Colonic mucosa (tissue), 4 donors: ENCODE measurements at regions not wholly inside any gene's neighbourhood (a gene's known extent, or its start where the extent isn't known, plus 50 kb on each side); places are given as distances from the start of the nearest gene placed in this dataset.
"Not testable (repeated sequence)": the region's sequence is repeated elsewhere in the genome, so short reads cannot be mapped to it uniquely, and the experiment has no call there.

ENCODE experiments used
- DNase-seq: peaks from one replicate; pipeline ENCODE4 v3.0.0-alpha.2; 2020
- H3K27ac ChIP-seq: fragments of 200-600 bp; one replicate; pipeline ENCODE4 v1.8.0; 2021
- H3K27me3 ChIP-seq: fragments of 200-600 bp; one replicate; pipeline ENCODE4 v1.8.0; 2021
- H3K36me3 ChIP-seq: fragments of 200-600 bp; one replicate; pipeline ENCODE4 v1.8.0; 2021
- H3K4me1 ChIP-seq: fragments of 200-600 bp; one replicate; pipeline ENCODE4 v1.8.0; 2021; ENCODE audit warnings: mild to moderate bottlenecking
- H3K4me3 ChIP-seq: fragments of 200-600 bp; one replicate; pipeline ENCODE4 v1.8.0; 2021
- H3K9ac ChIP-seq, 2 donors: one replicate each; pipeline ENCODE4 v1.7.0; 2013; ENCODE audit warnings: control low read depth in 2 of 2, low read depth in 2 of 2, low read length in 2 of 2
- H3K9me3 ChIP-seq: fragments of 200-600 bp; one replicate; pipeline ENCODE4 v1.8.0; 2021
- intact Hi-C: fragments of 100-400 bp; cut with DNase I; formaldehyde crosslinking; loops from one replicate; pipeline ENCODE4 v1.14.1; 2022
- TF ChIP-seq, protein P1 (sequence below): fragments of 200-600 bp; IDR thresholded peaks from one replicate; pipeline ENCODE4 v1.8.0; 2022; ENCODE audit warnings: antibody characterized with exemption, mild to moderate bottlenecking
- donor health status: healthy.
- donor health status: DM: no; HTN: no; CAD: no.
- donor health status: DM: no; HTN: no; CAD: no.

DNA sequence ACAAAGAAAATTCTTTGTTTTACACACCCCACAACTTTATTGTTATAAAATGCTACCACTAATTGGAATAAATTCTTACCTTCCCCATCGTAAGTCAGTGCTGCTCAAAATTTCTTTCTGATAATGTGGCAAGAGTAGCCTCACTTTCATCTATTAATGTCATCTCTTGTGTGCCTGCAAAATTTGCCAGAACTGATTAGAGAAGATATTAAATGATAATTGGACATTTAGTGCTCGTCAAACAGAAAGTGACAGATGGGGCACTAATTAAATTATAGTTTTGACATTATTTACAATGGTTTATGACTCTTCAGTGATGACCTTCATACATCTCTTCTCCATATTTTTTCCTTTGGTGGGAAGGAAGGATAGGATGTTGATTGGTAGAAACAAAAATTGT lies 690.9 kb downstream of the NXPH1 start:
- H3K4me1 ChIP-seq, result no peaks in the 10 kb centered on the region

DNA sequence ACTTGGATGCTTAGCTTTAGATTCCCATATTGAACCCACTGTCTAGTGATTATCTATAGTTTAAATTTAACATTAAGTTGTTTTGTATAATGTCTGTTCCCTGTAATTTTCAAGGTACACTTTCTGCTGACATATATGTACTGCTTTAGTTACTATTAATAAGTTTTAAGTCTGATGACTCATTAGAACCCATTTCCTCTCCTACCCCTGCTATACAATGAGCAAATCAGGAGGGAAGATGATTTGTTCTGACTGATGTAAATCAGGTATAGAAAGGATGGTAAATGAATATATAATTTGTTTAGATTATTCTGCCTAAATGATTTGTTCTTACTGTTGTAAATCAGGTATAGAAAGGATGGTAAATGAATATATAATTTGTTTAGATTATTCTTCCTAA lies 691.8 kb downstream of the NXPH1 start:
- Histone ChIP-seq H3K36me3 (no peaks in the 10 kb centered on the region), H3K4me3 (no peak overlapping the region), H3K4me1 (no peaks in the 10 kb centered on the region), H3K27me3 (no peaks in the 10 kb centered on the region), H3K9me3 (no peaks in the 10 kb centered on the region), H3K9ac (no peak overlapping the region), H3K27ac (no peak overlapping the region)
- TF ChIP-seq, protein P1, sequence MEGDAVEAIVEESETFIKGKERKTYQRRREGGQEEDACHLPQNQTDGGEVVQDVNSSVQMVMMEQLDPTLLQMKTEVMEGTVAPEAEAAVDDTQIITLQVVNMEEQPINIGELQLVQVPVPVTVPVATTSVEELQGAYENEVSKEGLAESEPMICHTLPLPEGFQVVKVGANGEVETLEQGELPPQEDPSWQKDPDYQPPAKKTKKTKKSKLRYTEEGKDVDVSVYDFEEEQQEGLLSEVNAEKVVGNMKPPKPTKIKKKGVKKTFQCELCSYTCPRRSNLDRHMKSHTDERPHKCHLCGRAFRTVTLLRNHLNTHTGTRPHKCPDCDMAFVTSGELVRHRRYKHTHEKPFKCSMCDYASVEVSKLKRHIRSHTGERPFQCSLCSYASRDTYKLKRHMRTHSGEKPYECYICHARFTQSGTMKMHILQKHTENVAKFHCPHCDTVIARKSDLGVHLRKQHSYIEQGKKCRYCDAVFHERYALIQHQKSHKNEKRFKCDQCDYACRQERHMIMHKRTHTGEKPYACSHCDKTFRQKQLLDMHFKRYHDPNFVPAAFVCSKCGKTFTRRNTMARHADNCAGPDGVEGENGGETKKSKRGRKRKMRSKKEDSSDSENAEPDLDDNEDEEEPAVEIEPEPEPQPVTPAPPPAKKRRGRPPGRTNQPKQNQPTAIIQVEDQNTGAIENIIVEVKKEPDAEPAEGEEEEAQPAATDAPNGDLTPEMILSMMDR, result no peak
- no peak for DNase-seq
- intact Hi-C loops, result no loop called here

More for the DNA sequence above, 690.9 kb downstream of the NXPH1 start:
- intact Hi-C loops, result no loop called here
- H3K36me3 ChIP-seq, result no peaks in the 10 kb centered on the region
- no peaks in the 10 kb centered on the region for H3K27me3 ChIP-seq
- no peak overlapping the region for H3K4me3 ChIP-seq
- no peak for DNase-seq
- no peak overlapping the region for H3K27ac ChIP-seq
- TF ChIP-seq, protein P1, result no peak
- H3K9me3 ChIP-seq, result no peaks in the 10 kb centered on the region
- no peak overlapping the region for H3K9ac ChIP-seq

DNA sequence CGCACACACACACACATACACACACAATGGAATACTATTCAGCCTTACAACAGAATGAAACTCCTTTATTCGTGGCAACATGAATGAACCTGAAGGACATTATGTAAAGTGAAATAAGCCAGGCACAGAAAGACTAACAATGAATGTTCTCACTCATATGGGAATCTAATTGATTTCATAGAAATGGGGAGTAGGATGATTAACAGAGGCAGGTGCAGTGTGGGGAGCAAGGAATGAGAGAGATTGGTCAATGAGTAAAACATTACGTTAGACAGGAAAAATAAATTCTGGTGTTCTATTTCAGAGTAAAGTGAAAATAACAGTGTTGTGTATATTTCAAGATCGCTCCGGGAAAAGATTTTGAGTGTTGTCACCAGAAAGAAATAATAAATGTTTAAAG lies 694.5 kb downstream of the NXPH1 start:
- Histone ChIP-seq H3K4me3 (no peak overlapping the region), H3K4me1 (no peaks in the 10 kb centered on the region), H3K27me3 (no peaks in the 10 kb centered on the region), H3K9ac (no peak overlapping the region), H3K27ac (no peak overlapping the region), H3K9me3 (no peaks in the 10 kb centered on the region), H3K36me3 (no peaks in the 10 kb centered on the region)
- DNase-seq, result no peak
- intact Hi-C loops, result no loop called here
- TF ChIP-seq, protein P1, result no peak

DNA sequence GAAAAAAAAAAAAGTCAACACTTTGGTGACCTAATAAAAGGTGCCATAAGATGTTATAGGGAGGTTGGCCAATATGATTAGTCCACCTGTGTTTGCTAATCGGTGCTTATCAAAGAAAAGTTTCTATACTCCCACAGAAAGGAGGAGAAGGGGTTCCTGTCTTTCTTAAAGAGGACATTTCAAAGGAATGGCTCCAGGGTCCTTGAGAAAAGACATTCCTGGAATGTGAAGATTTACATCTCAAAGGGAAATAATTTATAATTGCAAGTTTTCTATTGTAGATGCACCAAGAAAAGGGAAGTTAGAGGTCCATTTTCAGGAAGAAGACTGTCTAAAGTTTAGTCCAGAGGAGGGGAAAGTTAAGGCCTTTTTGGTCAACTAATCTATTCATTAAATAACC lies 715.3 kb downstream of the NXPH1 start:
- DNase-seq, result no peak
- intact Hi-C loops, result no loop called here
- H3K4me3 ChIP-seq, result no peak overlapping the region
- TF ChIP-seq, protein P1, result no peak
- no peaks in the 10 kb centered on the region for H3K4me1 ChIP-seq
- H3K9ac ChIP-seq, result no peak overlapping the region
- H3K9me3 ChIP-seq, result no peaks in the 10 kb centered on the region
- H3K36me3 ChIP-seq, result no peaks in the 10 kb centered on the region
- H3K27me3 ChIP-seq, result no peaks in the 10 kb centered on the region
- no peak overlapping the region for H3K27ac ChIP-seq

DNA sequence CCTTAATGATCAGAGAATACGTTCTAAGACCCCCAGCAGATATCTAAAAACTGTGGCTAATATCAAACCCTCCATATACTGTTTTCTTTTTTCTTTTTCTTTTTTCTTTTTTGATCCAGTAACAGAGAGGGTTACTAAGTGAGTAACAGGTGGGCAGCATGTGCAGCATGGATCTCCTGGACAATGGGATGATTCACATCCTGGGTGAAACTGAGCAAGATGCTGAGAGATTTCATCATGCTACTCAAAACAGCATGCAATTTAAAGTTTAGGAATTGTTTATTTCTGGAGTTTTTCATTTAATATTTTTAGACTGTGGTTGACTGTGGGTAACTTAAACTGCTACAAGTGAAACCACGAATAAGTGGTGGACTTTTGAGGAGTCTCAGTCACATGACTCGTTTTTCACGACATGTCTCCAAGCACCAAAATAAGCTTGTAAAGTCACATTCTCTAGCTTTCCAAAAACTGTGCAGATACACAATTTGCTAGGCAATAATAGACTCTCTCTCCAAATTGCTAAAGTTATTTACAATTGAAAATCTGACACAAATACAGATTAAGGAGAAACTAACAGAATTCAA lies 716.2 kb downstream of the NXPH1 start:
- DNase-seq, result no peak
- H3K9ac ChIP-seq, result no peak overlapping the region
- no peaks in the 10 kb centered on the region for H3K27me3 ChIP-seq
- no peaks in the 10 kb centered on the region for H3K4me1 ChIP-seq
- TF ChIP-seq, protein P1, result no peak
- intact Hi-C loops, result no loop called here
- H3K36me3 ChIP-seq, result no peaks in the 10 kb centered on the region
- H3K9me3 ChIP-seq, result no peaks in the 10 kb centered on the region
- no peak overlapping the region for H3K27ac ChIP-seq
- no peak overlapping the region for H3K4me3 ChIP-seq

DNA sequence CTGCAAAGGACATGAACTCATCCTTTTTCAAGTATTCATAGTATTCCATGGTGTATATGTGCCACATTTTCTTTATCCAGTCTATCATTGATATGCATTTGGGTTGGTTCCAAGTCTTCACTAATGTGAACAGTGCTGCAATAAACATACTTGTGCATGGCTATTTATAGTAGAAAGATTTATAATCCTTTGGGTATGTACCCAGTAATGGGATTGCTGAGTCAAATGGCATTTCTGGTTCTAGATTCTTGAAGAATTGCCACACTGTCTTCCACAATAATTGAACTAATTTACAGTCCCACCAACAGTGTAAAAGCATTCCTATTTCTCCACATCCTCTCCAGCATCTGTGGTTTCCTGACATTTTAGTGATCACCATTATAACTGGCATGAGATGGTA lies 730.3 kb downstream of the NXPH1 start:
- intact Hi-C loops, H3K4me3 ChIP-seq, H3K4me1 ChIP-seq, DNase-seq, H3K27ac ChIP-seq, H3K36me3 ChIP-seq, H3K9ac ChIP-seq, H3K9me3 ChIP-seq, H3K27me3 ChIP-seq: not testable (repeated sequence)
